Choroid plexus epithelial cell (primary cell): ENCODE measurements at regions not wholly inside any gene's neighbourhood (a gene's known extent, or its start where the extent isn't known, plus 50 kb on each side); places are given as distances from the start of the nearest gene placed in this dataset.

Experiments used
- DNase-seq: peaks from one replicate; pipeline ENCODE4 v3.0.0-alpha.2; 2010; ENCODE audit warnings: low read depth
- H3K4me3 ChIP-seq: 2 replicates; pipeline ENCODE4 v1.5.1; 2011; ENCODE audit warnings: low read depth, mild to moderate bottlenecking, control low read depth, low read length, moderate library complexity
- TF ChIP-seq, protein P1 (sequence below): conservative IDR thresholded peaks from 2 replicates; pipeline ENCODE4 v1.5.1; 2011; ENCODE audit warnings: low read depth, mild to moderate bottlenecking, control low read depth, inconsistent platforms, low read length, moderate library complexity

DNA sequence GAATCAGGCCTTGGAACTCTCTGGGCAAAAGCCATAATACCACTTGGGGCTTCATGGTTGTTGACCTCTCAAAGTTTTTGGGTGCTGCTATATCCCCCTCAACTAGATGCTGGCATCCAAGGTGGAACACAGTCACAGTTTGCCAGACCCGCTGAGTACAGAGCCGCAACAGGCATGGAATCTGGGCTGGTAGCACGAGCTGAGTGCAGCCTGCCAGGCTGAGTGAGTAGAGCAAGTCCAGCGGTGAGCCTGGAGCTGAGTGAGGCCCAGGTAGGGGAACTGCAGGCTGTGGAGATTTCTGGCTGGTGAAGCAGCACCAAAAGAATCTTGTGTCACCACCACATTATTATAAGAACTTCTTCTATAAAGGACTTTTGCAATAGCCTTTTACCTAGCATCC is 192.6 kb downstream of the PCDH17 start:
- H3K4me3 ChIP-seq = no peak overlapping the region
- TF ChIP-seq, protein P1, sequence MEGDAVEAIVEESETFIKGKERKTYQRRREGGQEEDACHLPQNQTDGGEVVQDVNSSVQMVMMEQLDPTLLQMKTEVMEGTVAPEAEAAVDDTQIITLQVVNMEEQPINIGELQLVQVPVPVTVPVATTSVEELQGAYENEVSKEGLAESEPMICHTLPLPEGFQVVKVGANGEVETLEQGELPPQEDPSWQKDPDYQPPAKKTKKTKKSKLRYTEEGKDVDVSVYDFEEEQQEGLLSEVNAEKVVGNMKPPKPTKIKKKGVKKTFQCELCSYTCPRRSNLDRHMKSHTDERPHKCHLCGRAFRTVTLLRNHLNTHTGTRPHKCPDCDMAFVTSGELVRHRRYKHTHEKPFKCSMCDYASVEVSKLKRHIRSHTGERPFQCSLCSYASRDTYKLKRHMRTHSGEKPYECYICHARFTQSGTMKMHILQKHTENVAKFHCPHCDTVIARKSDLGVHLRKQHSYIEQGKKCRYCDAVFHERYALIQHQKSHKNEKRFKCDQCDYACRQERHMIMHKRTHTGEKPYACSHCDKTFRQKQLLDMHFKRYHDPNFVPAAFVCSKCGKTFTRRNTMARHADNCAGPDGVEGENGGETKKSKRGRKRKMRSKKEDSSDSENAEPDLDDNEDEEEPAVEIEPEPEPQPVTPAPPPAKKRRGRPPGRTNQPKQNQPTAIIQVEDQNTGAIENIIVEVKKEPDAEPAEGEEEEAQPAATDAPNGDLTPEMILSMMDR = no peak
- no peak for DNase-seq

GRCh38 chr13:57825066-57825465 is 193.5 kb downstream of the PCDH17 start:
- TF ChIP-seq, protein P1 = no peak
- no peak overlapping the region for H3K4me3 ChIP-seq
- no peak for DNase-seq

- DNase-seq = no peak
- no peak overlapping the region for H3K4me3 ChIP-seq
- TF ChIP-seq, protein P1 = no peak
These were observed 198.0 kb downstream of the PCDH17 start for GRCh38 chr13:57829496-57829895.

GRCh38 chr13:57832187-57832586 is 200.6 kb downstream of the PCDH17 start:
- H3K4me3 ChIP-seq = no peak overlapping the region
- no peak for DNase-seq
- TF ChIP-seq, protein P1 = no peak

GRCh38 chr13:57837801-57838200 is 206.3 kb downstream of the PCDH17 start:
- DNase-seq = no peak
- no peak overlapping the region for H3K4me3 ChIP-seq
- TF ChIP-seq, protein P1 = no peak

GRCh38 chr13:57843521-57843920 is 212.0 kb downstream of the PCDH17 start:
- DNase-seq = no peak
- TF ChIP-seq, protein P1 = no peak
- no peak overlapping the region for H3K4me3 ChIP-seq

- TF ChIP-seq, protein P1 = no peak
- H3K4me3 ChIP-seq = no peak overlapping the region
- DNase-seq = no peak
These were observed 215.1 kb downstream of the PCDH17 start for GRCh38 chr13:57846600-57847173.
